ENCODE measurements at regions not wholly inside any gene's neighbourhood (a gene's known extent, or its start where the extent isn't known, plus 50 kb on each side); places are given as distances from the start of the nearest gene placed in this dataset.
"Not testable (repeated sequence)": the region's sequence is repeated elsewhere in the genome, so short reads cannot be mapped to it uniquely, and the experiment has no call there.

DNA sequence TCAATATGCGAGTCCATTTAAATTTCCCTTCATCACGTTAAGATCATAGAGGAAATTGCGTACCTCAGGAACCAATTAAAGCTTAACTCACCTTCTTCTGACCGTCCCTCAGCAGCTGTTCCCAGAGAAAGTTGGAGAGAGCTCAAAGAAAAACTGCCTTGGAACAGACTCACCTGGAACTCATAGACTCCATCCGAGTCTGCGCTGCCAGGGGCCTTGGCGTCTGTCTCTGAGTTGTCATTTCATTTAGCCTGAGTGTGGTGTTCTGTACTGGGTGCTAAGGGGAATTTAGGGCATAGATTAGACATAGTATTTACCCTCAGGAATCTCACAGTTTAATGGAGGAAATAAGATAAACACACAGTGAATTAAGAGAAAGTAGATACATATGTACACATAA is 892.7 kb downstream of the TLE1 start:
- no peak for DNase-seq

- DNase-seq, result no peak
These were observed 895.1 kb downstream of the TLE1 start for GRCh38 chr9:80794197-80794596.

DNA sequence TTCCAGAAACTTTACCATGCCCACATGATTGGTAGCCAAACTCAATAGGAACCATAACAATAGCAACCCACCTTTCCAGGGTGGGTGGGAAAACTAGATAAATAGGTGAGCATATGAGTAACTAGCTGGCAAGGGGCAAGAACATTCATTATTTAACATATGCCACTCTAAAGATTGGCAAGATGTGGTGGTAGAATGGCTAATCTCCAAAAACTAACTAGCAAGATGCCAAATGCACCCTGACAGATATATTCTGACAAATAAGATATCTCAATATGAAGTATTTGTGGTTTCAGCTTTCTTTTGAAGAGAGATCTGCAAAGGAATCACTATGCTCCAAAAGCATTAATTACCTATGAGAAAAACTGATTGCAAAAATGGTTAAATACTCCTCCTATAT is 895.6 kb downstream of the TLE1 start:
- no peak for DNase-seq

DNA sequence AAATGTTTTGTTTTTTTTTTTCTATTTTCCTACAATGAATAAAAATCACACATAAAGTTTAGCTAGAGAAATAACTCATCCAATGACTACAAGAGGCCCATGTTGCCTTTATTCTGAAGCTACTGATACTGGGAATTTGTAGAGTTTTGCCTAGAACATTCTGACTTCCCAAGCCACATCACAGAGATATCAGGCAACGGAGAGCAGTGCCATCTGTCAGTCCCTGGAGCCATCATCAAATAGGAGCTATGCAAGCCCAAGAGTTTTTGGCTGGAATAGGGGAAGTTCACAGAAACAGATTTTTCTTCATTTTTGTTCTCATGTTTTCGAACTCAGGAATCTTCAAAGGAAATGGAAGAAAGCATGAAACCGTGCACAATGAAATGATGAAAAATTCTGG is 896.6 kb downstream of the TLE1 start:
- DNase-seq, result no peak

DNA sequence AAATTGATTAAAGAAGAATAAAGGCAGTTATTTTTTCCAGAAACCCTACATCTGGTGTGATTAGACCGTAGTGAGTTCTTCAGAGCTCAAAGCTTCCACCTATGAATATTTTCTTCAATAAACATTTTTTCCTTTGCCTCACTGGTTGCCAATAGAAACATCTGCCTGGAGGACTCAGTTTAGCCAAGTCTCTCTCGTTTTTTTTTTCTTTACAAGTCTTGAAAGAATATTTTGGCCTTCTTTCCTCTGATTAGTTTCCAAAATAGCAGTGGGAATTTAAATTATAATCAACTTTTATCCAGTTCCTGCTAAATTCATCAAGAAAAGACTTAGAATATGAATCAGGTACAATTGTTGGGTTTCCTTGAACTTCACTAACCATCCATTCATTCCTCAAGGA is 897.5 kb downstream of the TLE1 start:
- no peak for DNase-seq

DNA sequence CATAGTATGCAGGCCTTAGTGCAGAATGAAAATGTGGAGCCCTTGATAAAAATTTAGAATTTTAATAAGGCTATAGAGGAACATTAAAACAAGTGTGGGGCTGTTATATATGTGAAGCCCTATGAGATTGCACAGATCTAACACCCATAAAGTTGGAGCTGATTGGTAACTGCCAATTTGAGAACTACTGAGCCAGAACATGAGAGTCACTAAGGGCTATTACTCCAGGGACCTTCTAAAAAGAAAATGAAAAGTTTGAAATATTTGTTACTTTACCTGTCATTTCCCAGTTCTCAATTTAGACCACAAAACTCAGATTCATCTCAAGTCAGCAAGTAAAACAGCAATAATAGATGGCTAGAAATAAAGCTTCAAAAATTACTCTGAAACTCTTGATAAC is 898.6 kb downstream of the TLE1 start:
- DNase-seq, result no peak

- no peak for DNase-seq
These were observed 899.5 kb downstream of the TLE1 start for GRCh38 chr9:80789831-80790230.

GRCh38 chr9:80787636-80788035 is 901.7 kb downstream of the TLE1 start:
- DNase-seq, result no peak

GRCh38 chr9:80784647-80785046 is 904.7 kb downstream of the TLE1 start:
- DNase-seq, result no peak

DNA sequence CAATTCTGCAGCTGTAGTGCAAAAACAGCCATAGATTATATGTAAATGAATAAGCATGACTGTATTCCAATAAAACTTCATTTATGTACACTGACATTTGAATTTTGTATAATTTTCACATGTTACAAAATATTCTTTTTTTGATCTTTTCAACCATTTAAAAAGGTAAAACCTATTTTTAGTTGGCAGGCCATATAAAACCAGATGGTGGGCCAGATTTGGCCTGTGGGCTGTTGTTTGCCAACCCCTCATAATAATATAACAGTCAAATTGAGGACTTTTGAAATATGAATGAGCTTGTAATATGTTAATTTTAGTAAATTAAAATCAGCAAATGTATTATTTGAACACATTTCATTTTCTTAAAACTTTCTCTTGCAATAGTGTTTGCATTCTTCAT is 913.4 kb downstream of the TLE1 start:
- DNase-seq, result no peak

- no peak for DNase-seq
These were observed 913.8 kb downstream of the TLE1 start for GRCh38 chr9:80775530-80775929.

DNA sequence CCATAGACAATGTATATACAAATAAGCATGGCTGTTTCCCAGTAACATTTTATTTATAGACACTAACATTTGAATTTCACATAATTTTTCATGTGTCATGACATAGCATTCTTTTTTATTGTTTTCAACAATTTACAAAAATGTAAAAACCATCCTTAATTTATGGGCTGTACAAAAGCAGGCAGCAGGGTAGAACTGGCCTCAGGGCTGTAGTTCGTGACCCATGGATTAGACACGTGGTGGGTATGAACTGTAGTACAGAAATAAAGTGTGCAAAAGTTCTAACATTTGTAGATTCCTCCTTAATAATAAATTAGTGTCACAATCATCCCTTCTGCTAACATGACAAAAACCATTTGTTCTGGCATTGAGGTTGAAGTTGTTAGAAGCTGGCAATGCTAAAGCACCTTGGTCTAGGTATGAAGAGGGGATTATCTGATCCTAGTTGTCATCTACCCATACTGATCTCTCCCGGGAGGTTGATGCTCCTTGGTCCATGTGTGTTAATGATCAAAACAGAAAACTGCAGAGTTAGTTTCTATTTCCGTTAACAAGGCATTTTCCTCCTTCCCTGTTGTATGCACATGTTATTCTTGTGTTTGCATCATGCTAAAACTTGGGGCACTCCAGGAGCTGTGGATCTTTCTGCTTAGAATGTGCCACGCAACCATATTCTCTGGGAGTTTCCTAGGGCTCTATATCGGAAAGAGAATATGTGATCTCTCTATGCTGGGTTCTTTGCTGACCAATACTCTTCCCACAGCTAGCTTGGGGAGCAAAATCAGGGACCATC is 917.6 kb downstream of the TLE1 start:
- DNase-seq, result no peak

GRCh38 chr9:80763536-80763935 is 925.8 kb downstream of the TLE1 start:
- DNase-seq, result no peak

DNA sequence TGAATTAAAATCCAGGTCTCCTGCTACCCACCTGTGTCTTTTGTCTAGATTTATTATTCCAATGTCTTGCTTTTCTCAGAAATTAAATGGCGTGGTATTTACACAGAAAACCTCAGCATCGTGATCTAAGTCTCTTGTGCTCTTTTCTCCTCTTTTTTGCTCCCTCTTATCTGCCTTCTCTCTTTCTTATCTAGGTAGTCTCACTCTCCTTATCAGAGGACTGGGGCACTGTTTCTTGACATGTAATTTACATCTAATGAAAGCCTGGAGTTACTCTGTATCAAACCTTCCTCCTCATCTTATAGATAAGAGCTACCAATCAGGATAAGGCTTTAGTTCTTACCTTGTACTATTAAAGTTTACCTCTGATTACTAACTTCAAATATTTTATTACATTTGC is 933.8 kb downstream of the TLE1 start:
- DNase-seq, result no peak

GRCh38 chr9:80747056-80747455 is 942.3 kb downstream of the TLE1 start:
- DNase-seq, result not testable (repeated sequence)

GRCh38 chr9:80732506-80732905 is 956.8 kb downstream of the TLE1 start:
- DNase-seq, result no peak

DNA sequence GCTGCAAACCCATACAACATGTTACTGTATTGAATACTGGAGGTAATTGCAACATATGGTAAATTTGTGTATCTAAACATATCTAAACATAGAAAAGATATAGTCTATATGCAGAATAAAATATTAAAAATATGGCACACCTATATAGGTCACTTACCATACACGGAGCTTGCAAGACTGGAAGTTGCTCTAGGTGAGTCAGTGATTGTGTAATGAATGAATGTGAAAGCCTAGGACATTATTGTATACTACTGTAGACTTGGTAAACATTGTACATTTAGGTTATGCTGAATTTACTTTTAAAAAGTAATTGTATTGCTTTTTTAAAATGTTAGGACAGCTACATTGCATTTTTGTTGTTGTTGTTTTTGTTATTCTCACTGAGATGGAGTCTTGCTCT is 968.8 kb downstream of the TLE1 start:
- no peak for DNase-seq

DNA sequence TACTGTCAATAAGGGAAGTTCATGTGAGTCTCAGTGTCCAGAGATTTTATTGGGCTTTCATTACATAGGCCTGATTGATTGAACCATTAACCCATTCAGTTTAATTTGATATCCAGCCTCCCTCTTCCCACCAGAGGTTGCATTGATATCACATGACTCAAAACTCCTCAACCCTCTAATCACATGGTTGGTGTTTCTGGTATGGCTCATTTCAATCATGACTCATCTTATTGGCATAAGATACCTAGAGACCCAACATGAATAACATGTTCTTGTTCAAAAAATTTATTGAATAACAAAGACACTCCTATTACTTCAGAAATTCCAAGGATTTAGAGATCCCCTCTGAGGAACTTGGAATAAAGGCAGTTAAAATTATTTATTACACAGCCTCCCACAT is 982.2 kb downstream of the TLE1 start:
- DNase-seq, result no peak

DNA sequence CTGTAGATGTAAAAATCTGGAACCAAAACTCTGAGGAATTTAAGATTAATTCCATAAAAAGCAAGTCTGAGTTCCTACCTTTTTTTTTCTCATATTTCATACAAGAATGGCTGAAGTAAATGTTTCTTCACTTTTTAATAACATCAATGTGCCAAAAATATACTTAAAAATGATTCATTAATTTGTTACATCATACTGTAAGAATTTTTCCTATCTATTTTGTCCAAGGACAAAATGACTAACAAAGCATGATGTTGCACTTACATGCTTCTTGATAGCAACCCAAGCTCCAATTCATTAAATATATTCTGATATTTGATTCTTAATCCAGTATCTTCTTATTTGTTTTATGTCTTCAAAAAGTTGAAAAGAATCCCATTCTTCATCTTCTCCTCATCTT is 988.3 kb downstream of the TLE1 start:
- DNase-seq, result no peak

DNA sequence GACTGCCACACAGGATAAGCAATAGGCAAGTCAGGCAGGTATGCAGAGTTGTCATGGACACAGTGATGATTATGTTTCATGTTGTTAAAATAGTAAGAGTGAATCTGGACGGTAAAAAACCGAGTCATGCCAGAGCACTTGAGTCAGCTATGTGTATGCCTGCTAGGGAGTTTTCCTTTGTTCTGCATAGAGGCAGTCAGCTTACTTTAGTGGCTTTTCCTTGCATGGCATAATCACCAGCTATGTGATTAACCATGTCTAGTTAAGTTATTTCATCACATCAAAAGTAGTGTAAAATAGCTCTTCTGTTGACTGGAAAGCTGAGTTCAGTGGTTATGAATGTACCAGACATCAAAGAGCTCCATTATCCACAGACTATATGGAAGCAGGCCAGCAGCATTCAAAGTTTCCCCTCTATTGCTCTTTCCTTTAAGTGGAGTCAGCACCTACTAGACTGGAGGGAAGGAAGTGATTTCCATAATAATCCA is 989.8 kb downstream of the TLE1 start:
- no peak for DNase-seq

- no peak for DNase-seq
These were observed 990.5 kb downstream of the TLE1 start for GRCh38 chr9:80698725-80699410.

DNA sequence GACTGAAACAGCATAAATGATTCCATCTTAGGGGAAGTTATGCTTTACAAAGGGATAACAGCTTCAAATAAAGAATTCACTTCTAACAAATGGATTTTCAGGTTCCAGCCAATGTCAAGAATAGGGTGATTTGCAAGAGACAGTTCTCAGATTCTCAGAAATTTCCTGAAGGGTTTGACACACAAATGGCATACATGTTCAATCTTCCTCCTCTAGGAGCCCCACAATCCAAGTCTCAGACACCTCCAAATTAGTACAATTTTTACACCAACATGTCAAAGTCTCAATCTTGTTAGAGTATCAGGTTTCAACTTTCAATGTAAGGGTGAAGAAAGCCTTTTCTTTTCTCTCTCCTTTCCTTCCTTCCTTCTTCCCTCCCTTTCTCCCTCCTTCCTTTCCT is 996.6 kb downstream of the TLE1 start:
- DNase-seq, result no peak

DNA sequence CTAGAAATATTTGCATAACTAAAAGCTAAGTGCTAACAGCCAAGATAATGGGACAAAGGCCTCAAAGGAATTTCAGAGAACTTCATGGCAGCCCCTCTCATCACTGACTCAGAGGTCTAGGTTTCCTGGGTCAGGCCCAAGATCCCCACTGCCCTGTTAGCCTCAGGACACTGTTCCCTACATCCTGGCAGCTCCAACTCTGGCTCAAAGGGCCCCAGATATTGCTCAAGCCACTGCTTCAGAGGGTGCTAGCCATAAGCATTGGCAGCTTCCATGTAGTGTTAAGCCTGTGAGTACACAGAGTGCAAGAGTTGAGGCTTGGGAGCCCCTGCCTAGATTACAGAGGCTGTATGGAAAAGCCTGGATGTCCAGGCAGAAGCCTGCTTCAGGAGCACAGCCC is 998.1 kb downstream of the TLE1 start:
- no peak for DNase-seq

- DNase-seq, result no peak
These were observed 998.9 kb downstream of the TLE1 start for GRCh38 chr9:80690349-80690939.
